ENCODE measurements at regions not wholly inside any gene's neighbourhood (a gene's known extent, or its start where the extent isn't known, plus 50 kb on each side); places are given as distances from the start of the nearest gene placed in this dataset.

GRCh38 chr3:102573483-102574028 is 138.7 kb downstream of the ZPLD1 start:
- Histone ChIP-seq H3K4me3 (ENCODE audit: low read depth in 2 of 2, low read length in 2 of 2) (no peak overlapping the region), H3K9me3 (ENCODE audit: control insufficient read depth, insufficient read depth, low read depth, low read length) (no peaks in the 10 kb centered on the region), H3K36me3 (ENCODE audit: control insufficient read depth, insufficient read depth, low read length) (no peaks in the 10 kb centered on the region), H3K27ac (ENCODE audit: low read length) (no peak overlapping the region), H3K4me1 (ENCODE audit: control insufficient read depth, insufficient read depth, low read length) (no peaks in the 10 kb centered on the region), H3K27me3 (ENCODE audit: control insufficient read depth, insufficient read depth, low read length) (no peaks in the 10 kb centered on the region)
- POLR2A ChIA-PET = no interaction called here
- in situ Hi-C loops (cut with HindIII; ENCODE audit: low pct_unique_long_range_greater_than_20kb, low sequenced_read_pairs) (no loop called here), intact Hi-C loops (cut with micrococcal nuclease; ENCODE audit: unreplicated experiment) (no loop called here)
- no TSS peak for BruUV-seq (replicated peaks)
- no peak for ATAC-seq
- CTCF ChIA-PET = no interaction called here
- TF ChIP-seq SIN3A (IDR thresholded peaks at IDR 0.05; ENCODE audit: borderline replicate concordance, insufficient read depth, low read depth, low read length) (no peak), POLR2AphosphoS5 (IDR thresholded peaks at IDR 0.05; ENCODE audit: low read depth, low read length) (no peak), REST (IDR thresholded peaks at IDR 0.05; ENCODE audit: insufficient read depth in 1 of 2, low read depth in 2 of 2, low read length in 1 of 2) (no peak), CTCF (IDR thresholded peaks at IDR 0.05) (no peak), TCF7L2 (IDR thresholded peaks at IDR 0.05; ENCODE audit: low read depth, low read length) (no peak)
- DNase-seq (ENCODE audit: low read depth, low spot score) = no peak

- in situ Hi-C loops (cut with HindIII; ENCODE audit: low pct_unique_long_range_greater_than_20kb, low sequenced_read_pairs) = no loop called here
- no peak overlapping the region for H3K27ac ChIP-seq (ENCODE audit: low read length)
Observed at GRCh38 chr3:102574355-102574754, 139.5 kb downstream of the ZPLD1 start.

More at GRCh38 chr3:102574355-102574754, 139.5 kb downstream of the ZPLD1 start:
- Histone ChIP-seq H3K4me3 (ENCODE audit: low read depth in 2 of 2, low read length in 2 of 2) (no peak overlapping the region), H3K4me1 (ENCODE audit: control insufficient read depth, insufficient read depth, low read length) (no peaks in the 10 kb centered on the region), H3K36me3 (ENCODE audit: control insufficient read depth, insufficient read depth, low read length) (no peaks in the 10 kb centered on the region), H3K27me3 (ENCODE audit: control insufficient read depth, insufficient read depth, low read length) (no peaks in the 10 kb centered on the region), H3K9me3 (ENCODE audit: control insufficient read depth, insufficient read depth, low read depth, low read length) (no peaks in the 10 kb centered on the region)
- intact Hi-C loops (cut with micrococcal nuclease; ENCODE audit: unreplicated experiment) = no loop called here
- ATAC-seq (no peak), DNase-seq (ENCODE audit: low read depth, low spot score) (no peak)
- ChIA-PET POLR2A (no interaction called here), CTCF (no interaction called here)
- BruUV-seq (replicated peaks) = no TSS peak
- TF ChIP-seq CTCF (IDR thresholded peaks at IDR 0.05) (no peak), REST (IDR thresholded peaks at IDR 0.05; ENCODE audit: insufficient read depth in 1 of 2, low read depth in 2 of 2, low read length in 1 of 2) (no peak), TCF7L2 (IDR thresholded peaks at IDR 0.05; ENCODE audit: low read depth, low read length) (no peak), SIN3A (IDR thresholded peaks at IDR 0.05; ENCODE audit: borderline replicate concordance, insufficient read depth, low read depth, low read length) (no peak), POLR2AphosphoS5 (IDR thresholded peaks at IDR 0.05; ENCODE audit: low read depth, low read length) (no peak)
